Nephron progenitor cell (in vitro differentiated cells): ENCODE measurements at regions not wholly inside any gene's neighbourhood (a gene's known extent, or its start where the extent isn't known, plus 50 kb on each side); places are given as distances from the start of the nearest gene placed in this dataset.
A peak's percentile ranks its signal among the peaks of the same experiment; 100 is the strongest.

ENCODE experiments used
- DNase-seq: peaks from one replicate; pipeline ENCODE4 v3.0.0; 2021
- H3K27ac Mint-ChIP-seq: 2 replicates; pipeline ENCODE4 v1.8.0; 2021; ENCODE audit warnings: mild to moderate bottlenecking, moderate library complexity, mixed read lengths
- H3K27me3 Mint-ChIP-seq: 2 replicates; pipeline ENCODE4 v1.8.0; 2021; ENCODE audit warnings: mild to moderate bottlenecking, low read depth, mixed read lengths; ENCODE audit not compliant: poor library complexity
- H3K36me3 Mint-ChIP-seq: 2 replicates; pipeline ENCODE4 v1.8.0; 2021; ENCODE audit warnings: low read depth, mixed read lengths
- H3K4me1 Mint-ChIP-seq: 2 replicates; pipeline ENCODE4 v1.8.0; 2021; ENCODE audit warnings: mixed read lengths
- H3K4me3 Mint-ChIP-seq: 2 replicates; pipeline ENCODE4 v1.8.0; 2021; ENCODE audit warnings: mild to moderate bottlenecking, moderate library complexity, mixed read lengths
- H3K9me3 Mint-ChIP-seq: 2 replicates; pipeline ENCODE4 v1.8.0; 2021; ENCODE audit warnings: mild to moderate bottlenecking, moderate library complexity, mixed read lengths
- TF ChIP-seq, protein P1 (sequence below): fragments of 200-600 bp; sonication (generic); IDR thresholded peaks from 2 replicates; pipeline ENCODE4 v1.5.0; 2021; ENCODE audit warnings: antibody characterized with exemption

DNA sequence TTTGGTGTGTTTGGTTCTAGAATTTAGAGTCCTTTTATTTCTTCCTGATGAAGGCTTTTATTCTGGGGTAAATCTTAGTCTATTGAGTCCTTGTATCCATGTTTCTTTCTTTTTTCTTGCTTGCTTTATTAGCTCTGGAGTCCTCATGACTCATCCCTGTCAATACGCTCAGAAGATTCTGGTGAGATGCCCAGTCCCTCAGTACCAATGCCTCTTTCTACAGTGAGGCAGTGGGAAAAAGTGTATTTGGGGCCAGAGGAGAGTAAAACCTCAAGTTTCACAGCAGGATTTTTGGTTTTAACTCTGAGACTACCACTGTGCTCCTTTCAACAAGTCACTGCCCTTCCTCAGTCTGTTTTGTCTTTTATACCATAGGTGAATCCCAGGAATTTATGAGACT lies 368.0 kb downstream of the GBA3 start:
- no peaks in the 10 kb centered on the region for H3K27me3 Mint-ChIP-seq
- H3K27ac Mint-ChIP-seq: no peak overlapping the region
- H3K9me3 Mint-ChIP-seq: no peaks in the 10 kb centered on the region
- no peaks in the 10 kb centered on the region for H3K4me1 Mint-ChIP-seq
- H3K36me3 Mint-ChIP-seq: no peaks in the 10 kb centered on the region
- TF ChIP-seq, protein P1, sequence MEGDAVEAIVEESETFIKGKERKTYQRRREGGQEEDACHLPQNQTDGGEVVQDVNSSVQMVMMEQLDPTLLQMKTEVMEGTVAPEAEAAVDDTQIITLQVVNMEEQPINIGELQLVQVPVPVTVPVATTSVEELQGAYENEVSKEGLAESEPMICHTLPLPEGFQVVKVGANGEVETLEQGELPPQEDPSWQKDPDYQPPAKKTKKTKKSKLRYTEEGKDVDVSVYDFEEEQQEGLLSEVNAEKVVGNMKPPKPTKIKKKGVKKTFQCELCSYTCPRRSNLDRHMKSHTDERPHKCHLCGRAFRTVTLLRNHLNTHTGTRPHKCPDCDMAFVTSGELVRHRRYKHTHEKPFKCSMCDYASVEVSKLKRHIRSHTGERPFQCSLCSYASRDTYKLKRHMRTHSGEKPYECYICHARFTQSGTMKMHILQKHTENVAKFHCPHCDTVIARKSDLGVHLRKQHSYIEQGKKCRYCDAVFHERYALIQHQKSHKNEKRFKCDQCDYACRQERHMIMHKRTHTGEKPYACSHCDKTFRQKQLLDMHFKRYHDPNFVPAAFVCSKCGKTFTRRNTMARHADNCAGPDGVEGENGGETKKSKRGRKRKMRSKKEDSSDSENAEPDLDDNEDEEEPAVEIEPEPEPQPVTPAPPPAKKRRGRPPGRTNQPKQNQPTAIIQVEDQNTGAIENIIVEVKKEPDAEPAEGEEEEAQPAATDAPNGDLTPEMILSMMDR: no peak
- no peak for DNase-seq
- H3K4me3 Mint-ChIP-seq: no peak overlapping the region

DNA sequence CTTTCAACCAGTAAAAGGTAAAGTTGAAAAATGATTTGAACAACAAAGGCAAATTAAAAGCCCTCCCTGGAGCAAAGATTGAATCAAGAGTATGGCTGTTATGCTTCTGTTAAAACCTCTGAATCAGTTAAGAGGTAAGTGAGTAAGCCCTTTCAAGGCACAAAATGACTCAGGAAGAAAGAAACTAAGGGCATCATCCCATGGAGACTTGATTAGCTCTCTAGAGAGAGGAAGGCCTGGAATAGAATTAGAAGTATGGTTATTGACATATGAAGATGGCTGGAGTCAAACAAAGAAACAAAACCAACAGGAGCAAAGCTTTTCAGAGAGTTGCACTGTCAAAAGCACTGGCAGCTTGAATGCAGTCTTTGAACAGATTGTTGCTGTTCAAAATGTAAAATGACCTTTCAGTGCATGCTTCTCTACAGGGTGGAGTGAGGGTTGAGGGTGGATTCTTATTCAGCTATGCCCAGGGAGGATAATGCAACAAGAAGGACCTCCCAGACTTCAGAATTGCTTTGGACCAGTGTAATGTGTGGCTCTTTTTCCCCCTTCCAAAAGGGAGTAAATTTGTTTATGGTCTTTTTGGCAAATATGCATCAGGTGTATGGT lies 365.5 kb downstream of the GBA3 start:
- no peaks in the 10 kb centered on the region for H3K36me3 Mint-ChIP-seq
- no peak overlapping the region for H3K4me3 Mint-ChIP-seq
- no peaks in the 10 kb centered on the region for H3K9me3 Mint-ChIP-seq
- H3K4me1 Mint-ChIP-seq: no peaks in the 10 kb centered on the region
- no peaks in the 10 kb centered on the region for H3K27me3 Mint-ChIP-seq
- DNase-seq: no peak
- TF ChIP-seq, protein P1: no peak
- no peak overlapping the region for H3K27ac Mint-ChIP-seq

DNA sequence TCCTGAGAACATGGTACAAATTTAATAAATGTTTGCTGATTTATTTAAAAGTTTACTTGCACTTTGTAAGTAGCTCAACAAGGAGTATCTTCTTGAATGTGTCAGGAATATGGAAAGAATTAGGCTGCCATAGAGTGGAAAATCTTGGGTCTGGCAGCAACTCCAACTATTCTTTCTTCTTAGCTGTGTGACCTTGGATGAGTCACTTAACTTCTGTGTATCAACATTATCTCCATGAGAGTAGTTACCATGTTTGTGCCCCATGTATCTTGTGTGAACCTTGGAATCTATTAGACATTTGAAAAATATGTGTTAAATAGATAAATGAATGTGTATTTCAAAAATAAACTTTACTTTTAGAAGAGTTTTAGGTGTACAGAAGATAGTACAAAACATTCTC lies 348.8 kb downstream of the GBA3 start:
- Mint-ChIP-seq H3K27me3 (peaks cover 7% of the 10 kb centered on the region), H3K36me3 (no peaks in the 10 kb centered on the region), H3K27ac (no peak overlapping the region), H3K4me1 (no peaks in the 10 kb centered on the region), H3K9me3 (no peaks in the 10 kb centered on the region), H3K4me3 (no peak overlapping the region)
- no peak for DNase-seq
- TF ChIP-seq, protein P1: no peak

DNA sequence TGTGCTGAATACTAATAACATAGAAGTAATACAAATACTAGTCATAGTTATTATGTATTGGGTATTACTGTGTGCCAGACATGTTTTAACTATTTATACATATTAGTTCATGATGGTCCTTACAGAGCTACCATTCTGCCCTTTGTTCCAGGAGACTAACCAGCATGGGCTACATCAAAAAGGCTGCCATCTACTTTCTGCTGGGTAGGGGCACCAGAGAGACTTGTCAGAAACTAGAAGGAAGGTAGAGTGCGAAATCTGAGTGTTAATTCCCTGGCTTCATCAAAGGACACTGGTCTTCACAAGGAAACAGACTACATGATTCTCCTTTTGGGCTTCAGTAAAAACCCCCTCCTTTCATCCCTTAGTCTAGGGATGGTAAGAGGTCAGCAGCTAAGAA lies 347.8 kb downstream of the GBA3 start:
- no peaks in the 10 kb centered on the region for H3K4me1 Mint-ChIP-seq
- H3K27me3 Mint-ChIP-seq: peaks cover 7% of the 10 kb centered on the region
- no peaks in the 10 kb centered on the region for H3K36me3 Mint-ChIP-seq
- H3K9me3 Mint-ChIP-seq: no peaks in the 10 kb centered on the region
- peak overlapping the region; percentile 43 for H3K27ac Mint-ChIP-seq
- DNase-seq: no peak
- no peak overlapping the region for H3K4me3 Mint-ChIP-seq
- TF ChIP-seq, protein P1: no peak

DNA sequence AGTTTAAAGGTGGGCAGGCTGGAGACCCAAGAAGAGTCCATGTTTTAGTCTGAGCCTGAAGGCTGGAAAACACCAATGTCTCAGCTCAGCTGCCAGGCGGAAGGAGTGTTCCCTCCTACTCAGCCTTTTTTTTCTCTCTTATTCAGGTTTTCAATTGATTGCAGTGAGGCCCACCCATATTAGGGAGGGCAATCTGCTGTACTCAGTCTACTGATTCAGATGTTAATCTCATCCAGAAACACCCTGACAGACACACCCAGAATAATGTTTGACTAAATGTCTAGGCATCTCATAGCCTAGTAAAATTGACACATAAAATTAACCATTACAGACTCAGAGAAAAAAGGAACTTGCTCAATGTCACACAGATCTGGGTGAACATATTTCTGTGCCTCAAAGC lies 347.1 kb downstream of the GBA3 start:
- Mint-ChIP-seq H3K4me3 (no peak overlapping the region), H3K27ac (no peak overlapping the region), H3K27me3 (peaks cover 5% of the 10 kb centered on the region), H3K4me1 (no peaks in the 10 kb centered on the region), H3K36me3 (no peaks in the 10 kb centered on the region), H3K9me3 (no peaks in the 10 kb centered on the region)
- TF ChIP-seq, protein P1: no peak
- no peak for DNase-seq
